K562 (cell line): ENCODE measurements at regions not wholly inside any gene's neighbourhood (a gene's known extent, or its start where the extent isn't known, plus 50 kb on each side); places are given as distances from the start of the nearest gene placed in this dataset.

ENCODE experiments used
- GABPB2 ChIP-seq: fragments of 250-450 bp; sonication (Bioruptor Pico); conservative IDR thresholded peaks from 2 replicates; pipeline ENCODE4 v1.5.1; 2021; ENCODE audit warnings: mild to moderate bottlenecking
- SETDB1 ChIP-seq: IDR thresholded peaks from one replicate; pipeline ENCODE4 v1.6.1; 2012; ENCODE audit warnings: low read length, control low read depth, inconsistent platforms
- SIX5 ChIP-seq, 2 experiments: IDR thresholded peaks; 2 replicates each; pipeline ENCODE4 v1.6.1; 2011; ENCODE audit warnings: low read length in 2 of 2, borderline replicate concordance in 1 of 2, low read depth in 1 of 2, mild to moderate bottlenecking in 1 of 2, moderate library complexity in 1 of 2; ENCODE audit not compliant: insufficient read depth in 1 of 2
- ZFX ChIP-seq: sonication (generic); formaldehyde crosslinking; IDR thresholded peaks from 2 replicates; pipeline ENCODE4 v1.8.0; 2022; ENCODE audit warnings: mild to moderate bottlenecking, missing genetic modification reagents, moderate library complexity
- ZNF644 ChIP-seq: fragments of 200-800 bp; sonication (Bioruptor generic); IDR thresholded peaks from 2 replicates; pipeline ENCODE4 v1.6.1; 2016; ENCODE audit warnings: low read depth, missing genetic modification characterization, missing compliant biosample characterization
- TF ChIP-seq, protein P1 (sequence below), 2 experiments: fragments of 450-650 bp; conservative IDR thresholded peaks; 2 replicates each; pipeline ENCODE4 v1.6.1; 2017; ENCODE audit warnings: mild to moderate bottlenecking in 2 of 2, moderate library complexity in 2 of 2
- TF ChIP-seq, protein P2 (sequence below): sonication (generic); formaldehyde crosslinking; IDR thresholded peaks from 2 replicates; pipeline ENCODE4 v1.8.0; 2022; ENCODE audit warnings: missing genetic modification reagents, mild to moderate bottlenecking, borderline replicate concordance

DNA sequence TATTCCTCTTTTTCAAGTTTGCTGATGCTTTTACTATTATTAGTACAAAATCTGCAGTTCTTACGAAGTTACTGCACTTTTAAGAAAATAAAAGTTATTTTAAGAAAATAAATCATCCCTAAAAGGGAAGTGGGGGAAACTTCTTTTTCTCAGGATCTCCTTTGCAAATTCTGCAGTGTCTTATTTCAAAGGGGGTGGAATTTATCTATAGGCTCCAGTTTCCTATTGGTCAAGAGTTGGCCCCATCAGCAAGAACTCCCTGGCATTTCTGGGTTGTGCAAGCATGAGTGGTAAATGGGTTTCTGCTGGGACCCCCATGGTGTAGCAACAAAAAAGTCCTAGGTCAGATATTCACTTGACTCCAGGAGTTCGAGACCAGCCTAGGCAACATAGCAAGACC, 136.3 kb upstream of the PRDM1 start (continued):
- TF ChIP-seq GABPB2 (no peak), ZNF644 (tag) (no peak), ZFX (CRISPR knock-in tag) (no peak), SIX5 (IDR thresholded peaks at IDR 0.05; ENCODE audit: borderline replicate concordance in 1 of 2, insufficient read depth in 1 of 2, low read depth in 1 of 2, low read length in 2 of 2) (no peak), SETDB1 (no peak)
- TF ChIP-seq, protein P1, sequence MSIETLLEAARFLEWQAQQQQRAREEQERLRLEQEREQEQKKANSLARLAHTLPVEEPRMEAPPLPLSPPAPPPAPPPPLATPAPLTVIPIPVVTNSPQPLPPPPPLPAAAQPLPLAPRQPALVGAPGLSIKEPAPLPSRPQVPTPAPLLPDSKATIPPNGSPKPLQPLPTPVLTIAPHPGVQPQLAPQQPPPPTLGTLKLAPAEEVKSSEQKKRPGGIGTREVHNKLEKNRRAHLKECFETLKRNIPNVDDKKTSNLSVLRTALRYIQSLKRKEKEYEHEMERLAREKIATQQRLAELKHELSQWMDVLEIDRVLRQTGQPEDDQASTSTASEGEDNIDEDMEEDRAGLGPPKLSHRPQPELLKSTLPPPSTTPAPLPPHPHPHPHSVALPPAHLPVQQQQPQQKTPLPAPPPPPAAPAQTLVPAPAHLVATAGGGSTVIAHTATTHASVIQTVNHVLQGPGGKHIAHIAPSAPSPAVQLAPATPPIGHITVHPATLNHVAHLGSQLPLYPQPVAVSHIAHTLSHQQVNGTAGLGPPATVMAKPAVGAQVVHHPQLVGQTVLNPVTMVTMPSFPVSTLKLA (conservative IDR thresholded peaks at IDR 0.05), result no peak
- TF ChIP-seq, protein P2, sequence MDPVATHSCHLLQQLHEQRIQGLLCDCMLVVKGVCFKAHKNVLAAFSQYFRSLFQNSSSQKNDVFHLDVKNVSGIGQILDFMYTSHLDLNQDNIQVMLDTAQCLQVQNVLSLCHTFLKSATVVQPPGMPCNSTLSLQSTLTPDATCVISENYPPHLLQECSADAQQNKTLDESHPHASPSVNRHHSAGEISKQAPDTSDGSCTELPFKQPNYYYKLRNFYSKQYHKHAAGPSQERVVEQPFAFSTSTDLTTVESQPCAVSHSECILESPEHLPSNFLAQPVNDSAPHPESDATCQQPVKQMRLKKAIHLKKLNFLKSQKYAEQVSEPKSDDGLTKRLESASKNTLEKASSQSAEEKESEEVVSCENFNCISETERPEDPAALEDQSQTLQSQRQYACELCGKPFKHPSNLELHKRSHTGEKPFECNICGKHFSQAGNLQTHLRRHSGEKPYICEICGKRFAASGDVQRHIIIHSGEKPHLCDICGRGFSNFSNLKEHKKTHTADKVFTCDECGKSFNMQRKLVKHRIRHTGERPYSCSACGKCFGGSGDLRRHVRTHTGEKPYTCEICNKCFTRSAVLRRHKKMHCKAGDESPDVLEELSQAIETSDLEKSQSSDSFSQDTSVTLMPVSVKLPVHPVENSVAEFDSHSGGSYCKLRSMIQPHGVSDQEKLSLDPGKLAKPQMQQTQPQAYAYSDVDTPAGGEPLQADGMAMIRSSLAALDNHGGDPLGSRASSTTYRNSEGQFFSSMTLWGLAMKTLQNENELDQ (CRISPR knock-in tag), result no peak
